ENCODE measurements at regions not wholly inside any gene's neighbourhood (a gene's known extent, or its start where the extent isn't known, plus 50 kb on each side); places are given as distances from the start of the nearest gene placed in this dataset.

- no peak for DNase-seq (ENCODE audit: extremely low read depth in 1 of 2, low read depth in 1 of 2)
These were observed 85.4 kb upstream of the KLF12 start for GRCh38 chr13:74219566-74219965.

GRCh38 chr13:74218291-74218690 is 84.1 kb upstream of the KLF12 start:
- DNase-seq (ENCODE audit: extremely low read depth in 1 of 2, low read depth in 1 of 2): no peak

DNA sequence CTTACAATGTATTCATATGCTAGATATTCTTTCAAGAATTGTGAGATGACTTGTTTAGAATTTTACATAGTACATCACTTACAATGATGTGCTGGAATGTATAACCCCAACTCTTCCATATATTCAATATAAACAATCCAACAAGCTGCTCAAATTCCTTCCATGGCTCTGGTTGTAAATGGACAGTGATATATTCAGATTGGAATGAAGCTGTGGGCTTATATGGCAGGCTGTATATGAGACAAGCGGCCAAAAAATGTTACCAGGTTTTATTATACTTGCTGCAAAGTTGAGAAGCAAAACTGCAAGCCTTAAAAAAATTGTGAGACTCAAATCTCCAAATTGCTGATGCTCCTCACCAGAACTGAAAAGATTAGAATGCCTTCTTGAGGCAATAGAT is 83.6 kb upstream of the KLF12 start:
- DNase-seq (ENCODE audit: extremely low read depth in 1 of 2, low read depth in 1 of 2): no peak

DNA sequence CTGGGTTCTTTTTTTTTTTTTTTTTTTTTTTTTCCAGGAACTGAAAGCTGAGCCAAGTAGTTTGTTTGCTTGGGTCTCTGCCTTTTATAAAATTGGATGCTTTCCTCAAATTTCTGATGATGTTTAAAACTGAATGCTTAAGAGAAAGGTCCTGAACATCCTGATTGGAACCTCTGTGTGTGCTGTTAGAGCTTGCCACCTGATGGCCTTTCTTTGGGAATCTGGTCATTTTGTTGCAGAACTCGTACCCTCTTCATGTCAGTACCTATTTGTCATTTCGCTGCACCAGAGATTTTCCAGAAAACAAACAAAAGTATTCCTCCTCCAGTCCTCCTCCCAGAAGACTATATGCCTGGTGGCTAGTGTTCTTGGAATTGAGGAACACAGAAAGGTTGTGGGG is 81.2 kb upstream of the KLF12 start:
- DNase-seq (ENCODE audit: extremely low read depth in 1 of 2, low read depth in 1 of 2): no peak

DNA sequence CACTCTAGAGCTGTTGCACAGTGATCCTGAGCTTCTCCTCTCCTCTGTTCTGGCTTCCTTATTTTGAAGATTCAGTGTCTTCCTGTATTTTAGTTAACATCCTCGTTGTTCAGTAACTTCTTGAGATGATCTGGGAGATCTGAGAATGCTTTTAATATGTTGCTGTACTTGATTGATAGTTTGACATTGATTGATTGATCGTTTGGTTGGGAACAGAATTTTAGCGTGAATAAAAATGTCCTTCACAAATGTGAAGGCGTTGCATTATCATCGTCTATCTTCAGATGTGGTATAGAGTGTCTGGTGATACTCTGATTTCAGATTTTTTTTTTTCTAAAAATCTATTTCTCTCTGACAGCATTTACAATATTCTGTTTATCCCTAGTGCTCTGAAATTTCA is 80.1 kb upstream of the KLF12 start:
- no peak for DNase-seq (ENCODE audit: extremely low read depth in 1 of 2, low read depth in 1 of 2)

DNA sequence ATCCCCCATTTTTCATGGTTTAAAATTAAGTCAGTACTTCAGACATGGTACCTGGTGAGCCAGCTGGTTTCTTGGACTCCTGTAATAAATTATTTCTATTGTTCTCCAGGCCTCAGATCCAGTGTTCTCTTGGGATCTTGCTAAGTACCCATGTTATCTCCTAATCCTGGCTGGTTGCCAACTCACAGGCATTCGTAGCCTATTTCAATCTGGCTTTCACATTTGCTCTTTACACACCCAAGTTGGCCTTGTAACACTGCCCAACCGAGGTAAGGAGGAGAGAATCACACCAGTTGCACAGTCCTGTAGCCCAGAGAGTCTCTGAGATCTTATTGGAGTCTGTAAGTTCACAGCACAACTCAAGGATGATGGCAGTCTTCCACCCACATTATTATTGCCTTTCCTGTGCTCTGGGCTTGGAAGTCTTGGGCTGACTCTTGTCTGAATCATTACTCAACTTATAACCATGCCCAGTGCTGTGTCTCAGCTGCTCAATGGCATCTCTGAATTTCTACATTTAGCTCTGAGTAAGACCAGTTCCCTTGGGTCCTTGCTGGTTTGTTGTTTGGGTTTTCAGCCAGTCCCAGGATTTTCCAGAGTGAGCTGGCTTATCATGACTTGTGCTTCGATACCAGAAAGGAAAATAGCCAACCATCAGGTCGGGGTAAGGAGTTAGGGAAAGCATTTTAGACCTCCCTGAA is 76.6 kb upstream of the KLF12 start:
- no peak for DNase-seq (ENCODE audit: extremely low read depth in 1 of 2, low read depth in 1 of 2)

- DNase-seq (ENCODE audit: extremely low read depth in 1 of 2, low read depth in 1 of 2): no peak
These were observed 72.7 kb upstream of the KLF12 start for GRCh38 chr13:74206855-74207254.

DNA sequence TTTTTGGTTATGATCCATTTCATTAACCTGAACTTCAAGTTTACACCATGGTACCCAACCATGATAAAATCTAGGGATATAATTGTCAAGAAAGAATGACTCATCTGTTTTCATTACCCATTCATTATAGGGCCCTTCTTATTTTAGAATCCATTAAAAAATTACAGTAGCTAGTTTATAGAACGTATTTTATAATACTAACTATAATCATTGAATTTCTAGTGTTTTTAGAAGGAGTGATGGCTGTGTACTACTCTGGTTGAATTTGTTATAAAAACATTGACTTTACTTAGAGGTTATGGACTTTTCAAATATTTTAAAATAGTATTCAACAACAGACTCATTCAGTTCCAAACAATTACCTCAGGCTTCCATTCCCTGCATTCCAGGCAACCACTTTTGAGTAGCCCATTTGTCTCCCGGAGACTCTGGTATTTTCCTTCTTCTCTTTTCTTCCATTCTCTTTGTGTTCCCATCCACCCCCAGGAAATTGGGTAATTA is 71.9 kb upstream of the KLF12 start:
- no peak for DNase-seq (ENCODE audit: extremely low read depth in 1 of 2, low read depth in 1 of 2)

GRCh38 chr13:74205313-74205690 is 71.1 kb upstream of the KLF12 start:
- no peak for DNase-seq (ENCODE audit: extremely low read depth in 1 of 2, low read depth in 1 of 2)

- DNase-seq (ENCODE audit: extremely low read depth in 1 of 2, low read depth in 1 of 2): no peak
These were observed 70.6 kb upstream of the KLF12 start for GRCh38 chr13:74204602-74205312.

- DNase-seq (ENCODE audit: extremely low read depth in 1 of 2, low read depth in 1 of 2): no peak
These were observed 69.4 kb upstream of the KLF12 start for GRCh38 chr13:74203576-74203975.

DNA sequence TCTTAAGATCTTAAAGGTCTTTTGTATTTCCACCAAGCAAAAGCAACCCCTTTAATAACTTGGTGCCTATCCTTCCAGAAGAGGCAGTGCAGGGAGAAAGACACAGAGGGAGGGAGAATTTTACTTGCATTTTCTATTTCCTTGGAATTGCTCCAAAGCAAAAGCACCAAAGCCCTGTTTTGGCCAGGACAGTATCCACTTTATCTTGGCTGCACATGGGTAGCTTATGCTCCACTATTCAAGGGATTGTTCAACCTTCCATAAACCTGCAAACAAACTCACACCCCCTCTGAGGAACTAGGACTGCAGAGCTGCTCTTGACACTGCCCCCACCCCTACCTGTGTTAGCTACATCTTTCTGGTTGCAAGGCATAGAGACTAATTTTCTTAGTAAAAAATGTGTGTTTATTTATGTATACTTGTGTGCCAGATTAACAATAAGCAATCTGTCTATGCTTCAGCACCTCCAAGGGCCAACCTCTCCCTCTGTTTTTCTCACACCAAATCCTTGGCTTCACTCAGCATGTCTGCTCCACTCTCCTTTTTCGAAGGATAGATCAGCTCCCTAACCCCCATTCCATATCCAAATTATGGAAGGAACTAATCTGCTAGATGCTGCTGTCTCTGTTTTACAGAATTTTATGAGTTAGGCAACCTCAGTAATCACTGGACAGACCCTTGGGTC is 68.1 kb upstream of the KLF12 start:
- no peak for DNase-seq (ENCODE audit: extremely low read depth in 1 of 2, low read depth in 1 of 2)

DNA sequence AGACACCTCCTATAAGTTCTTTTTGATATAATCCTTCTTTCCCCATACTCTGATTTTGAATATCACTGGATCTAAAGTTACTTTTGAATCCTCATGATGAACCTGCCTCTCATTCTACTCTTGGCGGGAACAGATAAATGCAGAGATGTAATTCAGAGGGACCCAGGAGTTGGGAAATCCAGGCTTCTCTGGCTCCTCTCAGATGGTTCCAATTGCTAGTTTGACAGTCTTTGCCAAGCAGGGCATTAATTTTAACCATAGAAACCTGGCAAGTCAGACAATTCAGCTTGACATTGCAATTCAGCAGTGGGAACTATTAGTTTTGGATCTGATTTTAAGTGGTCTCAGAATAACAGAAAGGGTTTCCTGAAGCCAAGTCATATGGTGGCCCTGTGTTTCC is 67.3 kb upstream of the KLF12 start:
- no peak for DNase-seq (ENCODE audit: extremely low read depth in 1 of 2, low read depth in 1 of 2)

- DNase-seq (ENCODE audit: extremely low read depth in 1 of 2, low read depth in 1 of 2): no peak
These were observed 65.9 kb upstream of the KLF12 start for GRCh38 chr13:74200081-74200480.

DNA sequence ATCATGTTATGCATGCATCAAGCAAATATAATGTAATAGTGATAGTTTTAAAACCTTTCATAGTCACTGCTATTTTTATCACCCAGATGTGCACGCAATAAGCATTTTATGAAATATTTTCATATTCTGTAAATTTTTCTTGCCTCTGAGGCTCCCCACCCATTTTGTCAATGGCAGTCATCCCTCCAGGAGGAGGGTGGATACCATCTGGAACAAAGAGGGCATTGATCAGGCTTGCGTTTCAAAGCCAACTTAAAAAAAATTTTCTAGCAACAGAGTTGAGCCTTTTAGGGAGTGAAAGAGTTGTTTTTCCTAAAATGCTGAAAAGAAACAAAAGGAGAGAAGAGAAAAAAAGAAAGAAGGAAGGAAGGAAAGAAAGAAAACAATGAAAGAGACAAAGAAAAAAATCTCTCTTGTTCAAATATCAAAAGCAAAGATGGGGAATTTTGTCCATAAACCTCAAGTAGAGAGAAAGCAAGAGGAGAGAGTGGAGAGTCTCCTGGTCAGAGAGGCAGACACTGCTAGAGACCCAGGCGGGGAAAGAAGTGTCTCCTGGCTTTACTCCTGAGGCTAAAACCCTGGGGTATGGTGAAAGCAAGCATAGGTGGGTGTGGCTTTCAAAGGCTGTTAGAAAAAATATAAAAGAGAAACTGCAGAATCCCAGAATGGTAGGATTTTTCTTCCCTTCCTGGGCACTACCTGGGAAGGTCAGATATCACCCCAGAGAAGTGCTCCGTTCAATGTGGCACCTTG is 63.6 kb upstream of the KLF12 start:
- DNase-seq (ENCODE audit: extremely low read depth in 1 of 2, low read depth in 1 of 2): no peak

- DNase-seq (ENCODE audit: extremely low read depth in 1 of 2, low read depth in 1 of 2): no peak
These were observed 60.6 kb upstream of the KLF12 start for GRCh38 chr13:74194846-74195245.

- no peak for DNase-seq (ENCODE audit: extremely low read depth in 1 of 2, low read depth in 1 of 2)
These were observed 59.2 kb upstream of the KLF12 start for GRCh38 chr13:74193391-74193790.

DNA sequence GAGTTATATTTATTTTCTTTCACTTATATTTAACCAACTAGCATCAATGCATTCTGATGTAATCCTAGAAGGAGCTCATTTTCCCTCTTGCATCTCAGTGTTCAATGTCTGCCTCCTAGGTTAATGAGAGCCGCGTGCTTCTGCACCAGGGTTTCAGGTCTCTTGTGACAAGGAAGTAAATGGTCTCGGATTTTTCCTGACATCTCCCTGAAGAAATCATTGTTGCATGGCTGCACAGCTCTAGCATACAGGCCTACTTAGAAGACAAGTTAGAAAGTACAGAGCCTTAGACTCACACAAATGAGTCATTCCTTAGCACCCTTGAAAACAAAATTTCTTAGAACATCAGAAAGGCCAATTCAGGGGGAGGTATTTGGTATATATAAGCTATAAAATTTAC is 57.2 kb upstream of the KLF12 start:
- DNase-seq (ENCODE audit: extremely low read depth in 1 of 2, low read depth in 1 of 2): no peak

DNA sequence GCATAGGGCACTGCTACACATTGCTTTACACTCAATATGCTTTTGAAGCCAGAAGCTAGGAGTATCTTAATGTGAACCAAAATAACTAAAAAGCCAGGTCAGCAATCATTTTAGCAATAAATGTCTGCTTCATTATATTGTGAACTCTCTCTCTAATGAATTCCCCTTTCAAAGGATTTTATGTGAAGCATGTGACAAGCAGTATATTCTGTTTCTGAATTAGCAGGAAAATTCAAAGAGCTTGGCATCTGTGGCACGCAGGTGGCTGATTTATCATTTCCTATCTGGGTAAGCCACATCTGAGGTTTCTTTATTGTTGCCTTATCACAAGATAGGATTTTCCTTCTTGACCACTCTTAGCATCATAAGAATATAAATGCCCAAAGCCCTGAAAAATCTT is 56.8 kb upstream of the KLF12 start:
- DNase-seq (ENCODE audit: extremely low read depth in 1 of 2, low read depth in 1 of 2): no peak

- no peak for DNase-seq (ENCODE audit: extremely low read depth in 1 of 2, low read depth in 1 of 2)
These were observed 53.4 kb upstream of the KLF12 start for GRCh38 chr13:74187564-74187963.

DNA sequence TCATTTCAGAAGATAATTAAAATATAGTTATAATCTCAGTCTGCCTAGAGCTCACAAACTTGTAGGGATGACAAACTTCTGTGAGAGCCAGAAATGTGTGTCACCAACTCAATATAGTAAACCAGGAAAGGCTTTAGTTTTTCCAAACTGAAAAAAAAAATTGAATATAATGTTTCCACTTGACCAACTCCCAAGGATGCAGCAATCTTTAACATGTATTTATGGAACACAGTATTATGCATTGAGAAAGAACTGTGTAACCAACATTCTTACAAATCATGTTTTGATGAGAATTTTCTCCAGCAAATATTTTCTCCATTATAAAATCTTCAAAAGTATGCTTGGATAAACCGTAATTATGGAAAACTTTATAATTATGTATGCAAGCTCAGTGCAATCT is 50.1 kb upstream of the KLF12 start:
- no peak for DNase-seq (ENCODE audit: extremely low read depth in 1 of 2, low read depth in 1 of 2)
